CD4-positive, alpha-beta T cell treated with Interleukin-1 beta for 1 hour (primary cell): ENCODE measurements at regions not wholly inside any gene's neighbourhood (a gene's known extent, or its start where the extent isn't known, plus 50 kb on each side); places are given as distances from the start of the nearest gene placed in this dataset.

Source experiments
- DNase-seq, 2 donors: peaks; one replicate each; pipeline ENCODE4 v3.0.0-alpha.2; 2020 to 2022

GRCh38 chr17:59451706-59452105 is 113.7 kb upstream of the DHX40 start:
- no peak for DNase-seq

DNA sequence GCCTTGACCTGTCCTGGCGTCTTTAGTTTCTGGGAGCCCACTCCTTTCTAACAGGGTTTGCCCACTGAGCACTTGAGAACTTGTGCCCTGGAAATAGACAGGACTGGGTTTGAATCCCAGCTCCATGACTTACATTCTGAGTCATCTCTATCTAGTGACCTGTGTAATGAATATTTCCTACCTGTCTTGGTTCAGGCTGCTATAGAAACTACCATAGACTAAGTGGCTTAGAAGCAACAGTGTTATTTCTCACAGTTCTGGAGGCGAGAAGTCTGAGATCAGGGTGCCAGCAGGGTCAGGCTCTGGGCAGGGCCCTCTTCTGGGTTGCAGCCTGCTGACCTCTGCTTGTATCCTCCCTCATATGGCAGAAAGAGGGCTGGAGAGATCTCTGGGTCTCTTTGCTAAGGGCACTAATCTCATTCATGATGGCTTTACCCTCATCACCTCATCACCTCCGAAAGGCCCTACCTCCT is 110.7 kb upstream of the DHX40 start:
- DNase-seq = no peak

GRCh38 chr17:59456428-59456827 is 109.0 kb upstream of the DHX40 start:
- DNase-seq = no peak

DNA sequence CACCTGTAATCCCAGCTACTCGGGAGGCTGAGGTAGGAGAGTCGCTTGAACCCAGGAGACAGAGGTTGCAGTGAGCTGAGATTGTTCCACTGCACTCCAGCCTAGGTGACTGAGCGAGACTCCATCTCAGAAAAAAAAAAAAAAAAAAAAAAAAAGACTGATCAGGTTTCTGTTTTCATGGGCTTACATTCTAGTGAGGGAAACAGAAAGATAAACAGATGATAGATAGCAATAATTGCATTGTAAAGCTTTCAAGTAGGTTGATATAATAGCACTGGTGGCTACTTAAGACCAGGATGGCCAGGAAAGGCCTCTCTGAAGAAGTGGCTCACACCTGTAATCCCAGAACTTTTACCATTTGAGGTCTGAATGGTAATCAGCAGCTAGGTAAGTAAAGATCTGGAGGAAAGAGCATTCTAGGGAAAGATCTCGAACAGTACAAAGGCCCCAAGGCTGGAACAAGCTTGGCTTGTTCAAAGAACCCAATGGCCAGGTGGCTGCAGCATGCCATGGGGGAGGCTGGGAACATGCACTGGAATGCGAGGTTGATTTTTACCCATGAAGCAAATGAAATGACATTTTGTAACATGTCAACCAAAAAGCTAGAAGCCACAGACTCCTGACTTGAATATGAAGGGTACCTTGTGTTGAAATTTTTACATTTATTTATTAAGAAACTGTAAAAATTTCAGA is 108.3 kb upstream of the DHX40 start:
- DNase-seq = no peak

DNA sequence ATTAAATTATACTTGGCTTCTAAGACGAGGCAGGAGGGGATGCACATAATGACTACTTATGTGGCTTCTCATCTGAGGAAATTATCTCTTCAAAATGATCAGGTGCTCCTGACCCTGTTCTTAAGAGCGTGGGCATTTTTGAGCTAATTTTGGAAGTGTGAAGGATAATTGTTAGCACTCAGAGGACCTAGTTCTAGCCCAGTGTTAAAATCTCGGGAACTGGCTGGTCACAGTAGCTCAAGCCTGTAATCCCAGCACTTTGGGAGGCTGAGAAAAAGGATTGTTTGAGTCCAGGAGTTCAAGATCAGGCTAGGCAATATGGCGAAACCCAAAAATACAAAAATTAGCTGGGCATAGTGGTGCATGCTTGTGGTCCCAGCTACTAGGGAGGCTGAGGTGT is 103.0 kb upstream of the DHX40 start:
- DNase-seq = no peak

DNA sequence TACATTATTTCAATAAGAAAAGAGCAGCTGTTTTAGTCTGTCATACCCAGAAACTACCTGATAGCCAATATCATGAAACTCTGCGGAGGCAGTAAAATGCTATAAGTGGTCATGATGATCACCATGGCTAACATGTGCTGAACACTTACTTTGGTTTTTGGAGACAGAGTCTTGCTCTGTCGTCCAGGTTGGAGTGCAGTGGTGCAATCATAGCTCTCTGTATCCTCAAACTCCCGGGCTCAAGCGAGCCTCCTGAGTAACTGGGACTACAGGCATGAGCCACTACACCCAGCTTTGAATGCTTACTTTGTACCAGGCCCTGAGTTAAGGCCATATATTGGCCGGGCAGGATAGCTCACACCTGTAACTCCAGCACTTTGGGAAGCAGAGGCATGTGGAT is 101.2 kb upstream of the DHX40 start:
- no peak for DNase-seq

DNA sequence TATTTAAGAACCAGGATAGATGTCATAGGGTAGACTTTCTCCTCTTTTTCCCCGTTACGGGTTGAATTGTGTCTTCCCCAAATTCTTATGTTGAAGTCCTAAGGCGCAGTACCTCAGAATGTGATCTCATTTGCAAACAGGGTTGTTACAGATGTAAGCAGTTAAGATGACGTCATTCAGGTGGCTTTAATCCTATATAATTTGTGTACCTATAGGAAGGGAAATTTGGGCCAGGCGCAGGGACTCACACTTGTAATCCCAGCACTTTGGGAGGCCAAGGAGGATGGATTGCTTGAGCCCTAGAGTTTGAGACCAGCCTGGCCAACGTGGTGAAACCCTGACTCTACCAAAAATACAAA is 99.5 kb upstream of the DHX40 start:
- no peak for DNase-seq

- no peak for DNase-seq
Observed at GRCh38 chr17:59466946-59467801, 98.2 kb upstream of the DHX40 start.

DNA sequence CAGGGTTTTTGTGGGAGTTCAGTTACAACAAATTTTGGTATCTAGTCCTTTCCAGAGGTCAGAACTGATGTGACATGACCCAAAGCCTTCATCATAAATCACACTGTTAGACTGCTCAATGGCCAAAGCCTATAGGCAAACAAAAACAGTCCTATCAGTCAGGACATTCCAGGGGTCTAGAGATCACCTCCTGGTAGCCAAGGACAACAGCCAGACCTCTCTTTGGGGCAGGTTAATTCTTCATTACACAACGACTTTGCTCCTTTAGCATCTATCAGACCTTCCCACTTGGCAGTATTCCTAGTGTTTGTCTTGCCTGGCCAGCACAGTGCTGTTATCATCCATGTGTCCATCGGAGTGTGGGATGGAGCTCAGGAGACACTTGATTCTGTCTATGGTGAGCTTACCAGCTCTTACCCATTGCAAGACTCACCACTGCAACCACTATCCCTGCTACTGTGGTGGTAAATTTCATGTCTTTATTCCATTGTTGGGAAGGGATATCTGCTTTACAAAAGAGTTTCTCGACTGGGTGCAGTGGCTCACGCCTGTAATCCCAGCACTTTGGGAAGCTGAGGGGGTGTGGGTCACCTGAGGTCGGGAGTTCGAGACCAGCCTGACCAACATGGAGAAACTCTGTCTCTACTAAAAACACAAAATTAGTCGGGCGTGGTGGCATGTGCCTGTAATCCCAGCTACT is 95.5 kb upstream of the DHX40 start:
- DNase-seq = no peak

DNA sequence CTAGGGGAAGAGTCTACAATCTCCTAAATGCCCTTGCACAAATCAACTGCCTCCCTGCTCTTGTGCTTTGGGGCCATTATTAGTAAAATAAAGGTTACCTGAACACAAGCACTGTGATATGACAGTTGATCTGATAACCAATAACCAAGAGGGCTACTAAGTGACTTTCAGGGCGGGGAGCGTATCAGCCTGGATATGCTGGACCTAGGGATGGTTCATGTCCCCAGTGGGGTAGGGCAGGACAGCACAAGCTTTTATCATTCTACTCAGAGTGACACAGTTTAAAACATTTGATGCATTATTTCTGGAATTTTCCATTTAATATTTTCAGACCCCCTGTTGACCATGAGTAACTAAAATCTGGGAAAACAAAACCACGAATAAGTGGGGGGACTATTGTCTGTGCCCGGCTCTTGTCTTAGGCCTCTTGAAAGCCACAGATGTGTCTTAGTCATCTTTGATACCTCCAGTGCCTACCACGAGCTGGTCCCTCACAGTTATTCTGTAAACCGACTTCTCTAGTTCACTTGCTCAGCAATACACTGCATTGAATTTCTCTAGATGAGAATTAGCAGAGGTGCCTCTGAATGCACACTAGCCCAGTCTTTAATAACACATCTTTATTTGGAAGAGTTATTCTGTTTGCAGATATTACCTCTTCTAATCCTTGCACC is 94.6 kb upstream of the DHX40 start:
- no peak for DNase-seq

GRCh38 chr17:59476413-59476812 is 89.0 kb upstream of the DHX40 start:
- no peak for DNase-seq

DNA sequence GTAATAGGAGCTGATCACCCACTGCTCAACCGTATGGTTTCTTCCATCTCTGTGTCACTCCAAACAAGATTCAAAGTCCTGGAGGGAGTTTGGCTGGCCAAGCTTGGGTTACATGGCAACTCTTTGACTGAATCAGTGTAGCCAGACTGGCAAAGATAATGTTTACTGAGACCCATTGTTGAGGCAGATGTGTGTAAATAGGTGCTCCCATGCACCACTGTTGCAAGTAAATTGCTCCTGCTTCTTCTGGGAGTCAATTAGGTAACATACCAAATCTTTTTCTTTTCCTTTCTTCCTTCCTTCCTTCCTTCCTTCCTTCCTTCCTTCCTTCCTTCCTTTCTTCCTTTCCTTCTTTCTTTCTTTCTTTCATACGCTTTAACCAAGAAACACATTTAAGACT is 86.3 kb upstream of the DHX40 start:
- DNase-seq = no peak

DNA sequence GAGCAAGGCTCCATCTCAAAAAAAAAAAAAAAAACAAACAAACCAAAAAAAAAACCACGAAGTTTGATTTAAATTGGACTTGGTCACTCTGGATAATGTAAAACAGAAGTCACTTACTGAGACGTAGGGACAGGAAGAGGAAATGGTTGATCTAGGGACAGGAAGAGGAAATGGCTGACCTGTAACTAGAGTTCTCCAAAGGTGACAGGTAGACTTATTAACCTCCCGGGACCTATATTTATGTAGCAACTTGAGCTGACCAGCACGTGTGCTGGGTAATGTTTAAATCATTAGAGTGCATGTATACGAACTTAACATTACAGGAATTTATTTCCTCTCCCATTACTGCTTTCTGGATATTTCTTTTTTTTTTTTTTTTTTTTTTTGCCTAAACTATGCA is 81.5 kb upstream of the DHX40 start:
- no peak for DNase-seq

DNA sequence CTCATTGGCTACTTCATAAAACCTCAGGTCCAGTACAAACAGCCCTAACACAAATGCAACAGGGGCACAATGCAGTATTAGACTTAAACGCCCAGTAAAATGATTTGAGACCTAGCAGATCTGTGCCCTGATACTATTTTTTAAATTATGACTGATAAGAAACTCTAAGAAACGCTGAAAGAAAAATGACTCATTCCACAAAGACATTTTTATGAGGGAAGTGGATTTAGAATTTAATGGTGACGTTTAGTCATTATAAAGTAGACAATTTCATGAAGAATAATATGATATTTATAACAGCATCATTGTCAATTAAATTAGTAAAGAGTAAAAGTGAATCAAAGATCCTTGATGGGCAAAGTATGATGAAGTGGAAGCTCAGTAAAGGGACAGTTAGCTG is 80.4 kb upstream of the DHX40 start:
- no peak for DNase-seq

DNA sequence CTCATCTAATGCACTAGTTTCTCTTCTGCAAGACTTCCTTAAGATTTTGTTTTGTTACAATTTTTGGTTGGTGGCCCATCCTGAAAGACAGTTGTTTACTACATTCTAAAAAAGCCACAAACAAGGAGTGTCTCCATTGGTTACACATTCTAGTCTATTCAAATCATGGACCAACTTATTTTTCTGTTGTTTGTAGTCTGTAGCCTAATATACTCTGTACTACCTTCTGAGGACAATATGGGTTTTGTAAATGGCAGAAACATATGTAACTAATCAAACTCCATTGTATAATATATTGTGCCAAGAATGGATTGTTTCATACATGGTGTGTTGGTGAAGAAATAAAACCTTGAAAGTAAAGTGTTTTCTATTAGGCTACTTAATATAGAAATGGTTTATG is 79.5 kb upstream of the DHX40 start:
- no peak for DNase-seq

DNA sequence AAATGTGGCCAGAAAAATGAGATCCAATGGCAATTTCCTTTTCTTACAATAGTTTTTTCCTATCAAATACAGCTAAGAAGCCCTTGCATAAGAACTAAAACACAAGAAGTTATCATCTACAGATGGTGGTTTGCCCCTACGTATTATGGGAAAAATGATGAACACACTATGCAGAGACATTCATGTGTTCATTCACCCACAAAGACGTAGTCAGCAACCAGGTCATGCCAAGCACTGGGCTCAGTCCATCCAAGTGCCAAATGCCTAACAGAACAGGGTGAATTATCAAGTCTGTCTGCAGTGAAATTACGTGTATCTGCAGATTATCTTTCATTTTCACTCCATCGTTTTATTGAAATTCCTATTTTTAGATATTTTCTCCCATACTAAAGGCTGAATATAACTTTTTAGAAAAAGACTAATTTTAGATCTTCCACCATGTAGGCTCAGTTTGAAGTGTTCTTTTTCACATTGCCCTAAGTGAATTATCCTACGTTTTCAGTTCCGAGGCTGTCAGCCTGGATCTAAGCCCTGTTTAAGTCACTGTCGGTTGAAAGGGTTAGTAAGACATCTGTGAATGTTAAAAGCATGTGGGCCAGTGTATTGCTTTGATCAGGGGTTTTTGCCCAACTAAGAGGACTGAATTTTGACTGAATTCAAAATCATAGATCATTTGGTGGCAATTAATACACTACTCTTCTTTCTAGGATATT is 78.1 kb upstream of the DHX40 start:
- DNase-seq = no peak

DNA sequence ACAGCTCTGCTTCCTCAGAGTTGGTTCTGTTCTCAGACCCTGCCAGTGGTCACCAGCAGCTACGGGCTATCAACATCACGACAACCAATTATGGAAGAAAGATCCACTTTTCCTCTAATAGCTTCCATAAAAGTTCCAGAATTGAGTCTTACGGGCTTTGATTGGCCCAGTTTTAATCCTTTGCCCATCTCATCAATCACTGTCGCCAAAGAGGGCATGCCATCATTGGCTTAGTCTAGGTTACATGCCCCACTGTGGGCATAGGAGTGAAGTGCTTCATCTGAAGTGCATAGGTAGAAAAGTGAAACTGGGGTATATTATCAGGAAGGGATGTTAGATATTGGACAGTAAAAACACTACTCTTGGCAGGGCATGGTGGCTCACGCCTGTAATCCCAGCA is 76.6 kb upstream of the DHX40 start:
- no peak for DNase-seq

- DNase-seq = no peak
Observed at GRCh38 chr17:59490216-59490615, 75.2 kb upstream of the DHX40 start.

- DNase-seq = no peak
Observed at GRCh38 chr17:59491353-59492090, 73.9 kb upstream of the DHX40 start.

DNA sequence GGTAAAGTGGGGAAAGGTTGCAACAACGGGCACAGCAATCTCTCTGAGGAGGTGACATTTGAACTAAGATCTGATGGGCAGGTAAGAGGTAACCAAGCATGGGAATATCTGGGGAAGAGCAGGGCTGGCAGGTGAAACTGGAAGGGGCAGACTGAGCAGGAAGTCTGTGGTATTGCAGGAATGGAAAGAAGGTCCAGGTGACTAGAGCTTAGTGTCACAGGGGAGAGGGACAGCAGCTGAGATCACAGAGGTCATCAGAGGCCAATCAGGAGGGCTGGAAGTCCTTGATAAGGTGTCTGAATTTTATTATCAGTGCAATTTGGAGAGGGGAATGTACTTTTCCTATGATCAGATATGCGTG is 73.3 kb upstream of the DHX40 start:
- no peak for DNase-seq

DNA sequence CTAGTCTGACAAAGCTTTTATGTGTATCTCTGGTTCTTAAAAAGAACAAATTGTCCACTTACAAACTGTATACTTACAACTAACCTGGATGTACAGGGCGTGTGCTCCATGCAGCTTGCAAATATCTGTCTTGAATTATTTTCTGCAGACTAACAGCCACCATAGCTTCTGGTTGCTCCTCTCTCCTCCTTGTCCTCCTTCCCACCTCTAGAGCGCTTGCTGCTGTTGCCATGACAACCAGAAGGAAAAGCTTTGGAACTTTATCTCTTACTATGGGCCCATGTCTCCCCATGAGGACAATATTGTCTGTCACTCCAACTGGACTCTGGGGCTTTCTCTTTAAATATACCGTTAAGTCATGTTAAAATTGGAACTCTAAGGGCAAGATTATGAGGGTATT is 71.5 kb upstream of the DHX40 start:
- no peak for DNase-seq

GRCh38 chr17:59494757-59495368 is 70.5 kb upstream of the DHX40 start:
- DNase-seq = no peak
